ENCODE measurements at regions not wholly inside any gene's neighbourhood (a gene's known extent, or its start where the extent isn't known, plus 50 kb on each side); places are given as distances from the start of the nearest gene placed in this dataset.

DNA sequence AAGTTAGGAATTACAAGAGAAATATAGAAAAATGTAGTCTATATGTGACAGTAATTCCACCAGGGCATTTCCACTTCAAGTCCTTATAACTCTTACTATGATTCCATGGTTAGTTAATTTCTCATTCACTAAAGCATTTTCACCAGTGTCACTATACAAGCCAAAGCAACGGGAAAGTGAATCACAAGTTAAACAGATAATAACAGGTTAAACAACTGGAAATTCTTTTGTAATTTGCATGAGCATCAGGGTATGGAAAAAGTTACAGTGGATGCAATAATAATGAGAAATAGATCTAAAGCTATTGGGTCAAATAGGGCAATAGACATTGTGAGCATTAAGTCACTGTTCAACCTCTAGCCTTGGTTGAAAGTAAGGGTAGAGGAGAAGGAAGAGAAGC lies 88.9 kb upstream of the ST6GAL2 start:
- WGBS, 2 donors: 55 to 57% methylated on average over 1 of the region's 1 CpG
- no peak overlapping the region for H3K4me3 ChIP-seq (ENCODE audit: low read depth in 1 of 2, low read length in 2 of 2)
- no peaks in the 10 kb centered on the region for H3K4me1 ChIP-seq (ENCODE audit: control insufficient read depth in 2 of 2, insufficient read depth in 2 of 2, low read length in 1 of 2)

DNA sequence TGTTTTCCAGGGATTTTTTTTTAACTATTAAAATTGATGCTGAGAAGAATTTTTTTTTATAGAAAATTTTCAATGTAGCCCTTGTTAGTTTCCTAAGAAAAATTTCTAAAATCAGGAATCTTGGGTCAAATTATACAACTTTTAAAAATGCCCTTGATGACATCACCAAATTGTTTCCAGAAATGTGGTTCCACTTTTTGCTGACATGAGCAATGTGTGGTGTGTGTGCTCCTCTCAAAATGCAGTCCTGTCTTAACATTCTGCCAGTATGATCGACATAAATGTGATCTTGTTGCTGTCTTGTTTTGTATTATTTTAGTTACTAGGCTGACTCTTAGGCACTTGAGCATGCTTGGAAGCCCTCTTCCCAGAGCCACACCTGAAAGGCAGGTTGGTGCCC lies 89.7 kb upstream of the ST6GAL2 start:
- Histone ChIP-seq H3K9me3 (ENCODE audit: control insufficient read depth in 2 of 2, insufficient read depth in 1 of 2, low read depth in 1 of 2, low read length in 1 of 2) (no peaks in the 10 kb centered on the region), H3K27ac (ENCODE audit: low read depth in 2 of 2, low read length in 1 of 2) (no peak overlapping the region), H3K4me1 (ENCODE audit: control insufficient read depth in 2 of 2, insufficient read depth in 2 of 2, low read length in 1 of 2) (no peaks in the 10 kb centered on the region), H3K36me3 (ENCODE audit: control insufficient read depth in 2 of 2, insufficient read depth in 2 of 2, low read length in 1 of 2) (no peaks in the 10 kb centered on the region), H3K27me3 (ENCODE audit: control insufficient read depth in 1 of 2, insufficient read depth in 2 of 2, low read length in 2 of 2) (no peaks in the 10 kb centered on the region), H3K4me3 (ENCODE audit: low read depth in 1 of 2, low read length in 2 of 2) (no peak overlapping the region)
- WGBS, 2 donors: 65 to 78% methylated on average over 1 of the region's 1 CpG

More for the DNA sequence above, 88.9 kb upstream of the ST6GAL2 start:
- Histone ChIP-seq H3K36me3 (ENCODE audit: control insufficient read depth in 2 of 2, insufficient read depth in 2 of 2, low read length in 1 of 2) (no peaks in the 10 kb centered on the region), H3K9me3 (ENCODE audit: control insufficient read depth in 2 of 2, insufficient read depth in 1 of 2, low read depth in 1 of 2, low read length in 1 of 2) (no peaks in the 10 kb centered on the region), H3K27ac (ENCODE audit: low read depth in 2 of 2, low read length in 1 of 2) (no peak overlapping the region), H3K27me3 (ENCODE audit: control insufficient read depth in 1 of 2, insufficient read depth in 2 of 2, low read length in 2 of 2) (no peaks in the 10 kb centered on the region)

DNA sequence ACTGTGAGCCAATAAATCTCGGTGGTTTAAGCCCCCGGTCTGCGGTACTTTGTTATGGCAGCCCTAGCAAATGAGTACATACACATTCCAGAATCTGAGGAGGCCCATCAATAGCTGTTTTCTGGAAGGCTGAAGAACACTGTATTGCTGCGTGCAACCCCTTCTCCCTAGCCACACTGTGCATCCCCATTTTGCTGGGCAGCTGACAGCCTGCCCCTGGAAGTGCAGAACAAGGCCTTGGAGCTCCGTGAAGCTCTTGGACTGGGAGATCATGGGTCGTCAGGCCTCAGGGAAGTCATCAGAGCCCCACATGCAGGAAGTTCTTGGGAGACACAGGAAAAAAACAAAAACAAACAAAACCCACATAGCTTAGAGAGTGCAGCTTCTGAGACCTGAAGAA lies 90.6 kb upstream of the ST6GAL2 start:
- Histone ChIP-seq H3K4me1 (ENCODE audit: control insufficient read depth in 2 of 2, insufficient read depth in 2 of 2, low read length in 1 of 2) (no peaks in the 10 kb centered on the region), H3K27me3 (ENCODE audit: control insufficient read depth in 1 of 2, insufficient read depth in 2 of 2, low read length in 2 of 2) (no peaks in the 10 kb centered on the region), H3K9me3 (ENCODE audit: control insufficient read depth in 2 of 2, insufficient read depth in 1 of 2, low read depth in 1 of 2, low read length in 1 of 2) (no peaks in the 10 kb centered on the region), H3K4me3 (ENCODE audit: low read depth in 1 of 2, low read length in 2 of 2) (no peak overlapping the region), H3K27ac (ENCODE audit: low read depth in 2 of 2, low read length in 1 of 2) (peak overlapping the region in 1 of 2 donors; percentile 10), H3K36me3 (ENCODE audit: control insufficient read depth in 2 of 2, insufficient read depth in 2 of 2, low read length in 1 of 2) (no peaks in the 10 kb centered on the region)
- 69 to 71% methylated on average over 6 of the region's 6 CpGs for WGBS, 2 donors

DNA sequence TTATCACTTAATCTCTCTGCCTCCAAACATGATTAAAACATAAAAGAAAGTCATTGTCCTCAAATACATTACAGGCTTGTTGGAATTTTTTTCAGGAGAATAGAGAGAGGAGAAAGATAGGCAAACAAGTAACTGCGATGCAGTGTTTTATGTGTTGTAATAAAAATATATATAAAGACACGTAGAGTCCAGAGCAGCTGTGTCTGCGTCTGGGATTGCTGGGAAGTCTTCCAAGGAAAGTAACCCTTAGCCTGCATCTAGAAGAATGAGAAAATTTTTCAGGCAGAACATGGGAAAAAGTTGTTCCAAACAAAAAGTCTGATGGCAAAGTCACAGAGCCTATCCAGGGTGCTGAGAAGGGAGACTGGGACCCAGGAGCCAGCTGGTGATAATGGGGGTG lies 91.8 kb upstream of the ST6GAL2 start:
- H3K27ac ChIP-seq (ENCODE audit: low read depth in 2 of 2, low read length in 1 of 2): no peak overlapping the region
- no peak overlapping the region for H3K4me3 ChIP-seq (ENCODE audit: low read depth in 1 of 2, low read length in 2 of 2)
- H3K36me3 ChIP-seq (ENCODE audit: control insufficient read depth in 2 of 2, insufficient read depth in 2 of 2, low read length in 1 of 2): no peaks in the 10 kb centered on the region
- H3K27me3 ChIP-seq (ENCODE audit: control insufficient read depth in 1 of 2, insufficient read depth in 2 of 2, low read length in 2 of 2): no peaks in the 10 kb centered on the region
- 33 to 47% methylated on average over 3 of the region's 3 CpGs for WGBS, 2 donors
- no peaks in the 10 kb centered on the region for H3K9me3 ChIP-seq (ENCODE audit: control insufficient read depth in 2 of 2, insufficient read depth in 1 of 2, low read depth in 1 of 2, low read length in 1 of 2)
- H3K4me1 ChIP-seq (ENCODE audit: control insufficient read depth in 2 of 2, insufficient read depth in 2 of 2, low read length in 1 of 2): no peaks in the 10 kb centered on the region

DNA sequence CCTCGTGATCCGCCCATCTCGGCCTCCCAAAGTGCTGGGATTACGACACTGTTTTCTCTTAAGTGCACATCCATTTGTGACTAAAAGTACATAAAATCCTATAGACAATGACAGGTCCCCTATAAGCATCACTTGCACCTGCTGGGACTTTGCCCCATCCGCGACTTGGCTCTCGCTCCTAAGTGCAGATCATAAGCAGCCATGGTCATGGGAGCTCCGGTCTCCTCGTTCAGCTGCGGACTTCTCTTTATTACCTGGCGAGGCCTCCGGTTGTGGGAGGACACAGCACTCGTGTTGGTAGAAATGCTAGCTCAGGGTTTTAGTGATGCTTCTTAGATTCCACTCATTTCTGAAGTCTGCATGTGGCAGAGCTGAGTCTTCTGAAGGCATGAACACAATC lies 92.7 kb upstream of the ST6GAL2 start:
- no peaks in the 10 kb centered on the region for H3K27me3 ChIP-seq (ENCODE audit: control insufficient read depth in 1 of 2, insufficient read depth in 2 of 2, low read length in 2 of 2)
- no peaks in the 10 kb centered on the region for H3K9me3 ChIP-seq (ENCODE audit: control insufficient read depth in 2 of 2, insufficient read depth in 1 of 2, low read depth in 1 of 2, low read length in 1 of 2)
- H3K4me1 ChIP-seq (ENCODE audit: control insufficient read depth in 2 of 2, insufficient read depth in 2 of 2, low read length in 1 of 2): no peaks in the 10 kb centered on the region
- no peak overlapping the region for H3K4me3 ChIP-seq (ENCODE audit: low read depth in 1 of 2, low read length in 2 of 2)
- no peak overlapping the region for H3K27ac ChIP-seq (ENCODE audit: low read depth in 2 of 2, low read length in 1 of 2)
- no peaks in the 10 kb centered on the region for H3K36me3 ChIP-seq (ENCODE audit: control insufficient read depth in 2 of 2, insufficient read depth in 2 of 2, low read length in 1 of 2)
- WGBS, 2 donors: 90 to 93% methylated on average over 13 of the region's 13 CpGs

DNA sequence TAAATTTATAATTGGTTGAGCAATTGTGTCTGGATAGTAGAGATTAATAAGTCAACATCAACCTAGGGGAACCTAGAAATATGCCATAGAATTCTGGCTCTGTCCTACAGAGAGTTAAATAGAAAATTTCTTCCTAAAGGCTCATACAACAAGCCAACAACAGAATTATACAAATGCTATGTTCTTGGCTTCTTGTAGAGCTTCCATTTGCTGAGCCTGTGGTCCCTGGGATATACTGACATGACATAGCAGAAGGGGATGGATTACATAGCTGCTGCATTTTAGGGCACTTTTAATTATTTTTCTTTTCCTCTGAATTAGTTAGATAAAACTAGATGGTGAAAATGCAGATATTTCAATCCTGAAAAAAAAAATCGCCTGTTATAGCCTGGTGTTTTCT lies 95.5 kb upstream of the ST6GAL2 start:
- Histone ChIP-seq H3K9me3 (ENCODE audit: control insufficient read depth in 2 of 2, insufficient read depth in 1 of 2, low read depth in 1 of 2, low read length in 1 of 2) (no peaks in the 10 kb centered on the region), H3K27me3 (ENCODE audit: control insufficient read depth in 1 of 2, insufficient read depth in 2 of 2, low read length in 2 of 2) (no peaks in the 10 kb centered on the region), H3K27ac (ENCODE audit: low read depth in 2 of 2, low read length in 1 of 2) (no peak overlapping the region), H3K36me3 (ENCODE audit: control insufficient read depth in 2 of 2, insufficient read depth in 2 of 2, low read length in 1 of 2) (no peaks in the 10 kb centered on the region), H3K4me3 (ENCODE audit: low read depth in 1 of 2, low read length in 2 of 2) (no peak overlapping the region), H3K4me1 (ENCODE audit: control insufficient read depth in 2 of 2, insufficient read depth in 2 of 2, low read length in 1 of 2) (no peaks in the 10 kb centered on the region)
- WGBS, 2 donors: 80 to 88% methylated on average over 1 of the region's 1 CpG

DNA sequence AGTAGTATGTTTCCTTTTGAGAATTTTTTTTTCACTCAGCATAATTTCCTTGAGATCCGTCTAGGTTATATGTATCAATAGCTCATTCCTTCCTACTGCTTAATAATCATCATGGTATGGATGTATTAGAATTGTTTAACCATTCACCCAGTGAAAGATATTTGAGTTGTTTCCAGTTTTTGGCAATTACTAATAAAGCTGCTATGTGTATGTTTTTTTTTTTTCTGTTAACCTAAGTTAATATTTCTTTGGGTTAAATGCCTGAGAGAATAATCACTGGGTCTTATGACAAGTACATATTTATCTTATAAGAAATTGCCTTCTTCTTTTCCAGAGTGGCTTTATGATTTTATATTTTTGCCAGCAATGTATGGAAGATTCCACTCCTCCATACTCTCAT lies 96.4 kb upstream of the ST6GAL2 start:
- Histone ChIP-seq H3K9me3 (ENCODE audit: control insufficient read depth in 2 of 2, insufficient read depth in 1 of 2, low read depth in 1 of 2, low read length in 1 of 2) (no peaks in the 10 kb centered on the region), H3K4me3 (ENCODE audit: low read depth in 1 of 2, low read length in 2 of 2) (no peak overlapping the region), H3K27ac (ENCODE audit: low read depth in 2 of 2, low read length in 1 of 2) (no peak overlapping the region), H3K4me1 (ENCODE audit: control insufficient read depth in 2 of 2, insufficient read depth in 2 of 2, low read length in 1 of 2) (no peaks in the 10 kb centered on the region), H3K27me3 (ENCODE audit: control insufficient read depth in 1 of 2, insufficient read depth in 2 of 2, low read length in 2 of 2) (no peaks in the 10 kb centered on the region), H3K36me3 (ENCODE audit: control insufficient read depth in 2 of 2, insufficient read depth in 2 of 2, low read length in 1 of 2) (no peaks in the 10 kb centered on the region)
- WGBS, 2 donors: 73 to 77% methylated on average over 1 of the region's 1 CpG

DNA sequence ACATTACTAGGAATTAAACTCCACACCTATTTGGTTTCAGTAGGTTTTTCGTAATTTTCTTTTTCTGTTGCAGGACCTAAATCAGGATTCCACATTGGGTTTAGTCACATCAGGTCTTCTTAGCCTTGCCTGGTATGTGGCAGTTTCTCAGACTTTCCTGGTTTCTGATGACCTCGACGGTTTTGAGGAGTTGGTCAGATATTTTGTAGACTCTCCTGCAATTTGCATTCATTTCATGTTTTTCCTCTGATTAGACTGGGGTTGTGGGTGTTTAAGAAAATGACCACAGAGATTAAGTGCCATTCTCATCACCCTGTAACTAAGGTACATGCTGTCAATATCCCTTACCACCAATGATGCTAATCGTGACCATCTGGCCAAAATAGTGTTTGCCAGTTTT lies 97.3 kb upstream of the ST6GAL2 start:
- Histone ChIP-seq H3K9me3 (ENCODE audit: control insufficient read depth in 2 of 2, insufficient read depth in 1 of 2, low read depth in 1 of 2, low read length in 1 of 2) (no peaks in the 10 kb centered on the region), H3K4me1 (ENCODE audit: control insufficient read depth in 2 of 2, insufficient read depth in 2 of 2, low read length in 1 of 2) (no peaks in the 10 kb centered on the region), H3K36me3 (ENCODE audit: control insufficient read depth in 2 of 2, insufficient read depth in 2 of 2, low read length in 1 of 2) (no peaks in the 10 kb centered on the region), H3K4me3 (ENCODE audit: low read depth in 1 of 2, low read length in 2 of 2) (no peak overlapping the region), H3K27ac (ENCODE audit: low read depth in 2 of 2, low read length in 1 of 2) (no peak overlapping the region), H3K27me3 (ENCODE audit: control insufficient read depth in 1 of 2, insufficient read depth in 2 of 2, low read length in 2 of 2) (no peaks in the 10 kb centered on the region)
- 91 to 94% methylated on average over 4 of the region's 4 CpGs for WGBS, 2 donors

DNA sequence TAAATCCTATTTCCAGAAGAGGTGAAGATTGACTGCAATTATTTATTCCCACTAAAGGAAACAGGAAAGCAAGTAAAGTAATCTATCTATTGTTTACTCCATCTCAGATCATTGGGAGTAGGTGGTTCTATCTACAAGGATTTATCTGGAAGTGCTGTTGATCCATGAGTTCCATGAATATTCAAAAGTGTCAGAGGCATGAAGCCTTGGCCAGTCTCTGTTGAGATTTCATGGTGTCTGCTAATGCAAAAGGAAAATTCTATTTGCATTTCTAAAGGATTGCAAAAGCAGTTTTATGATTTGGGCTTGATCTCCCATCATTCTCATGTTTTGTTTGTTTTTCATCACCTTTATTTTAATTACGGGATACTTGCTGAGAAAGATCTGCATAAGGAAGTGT lies 102.4 kb upstream of the ST6GAL2 start:
- Histone ChIP-seq H3K27ac (ENCODE audit: low read depth in 2 of 2, low read length in 1 of 2) (no peak overlapping the region), H3K9me3 (ENCODE audit: control insufficient read depth in 2 of 2, insufficient read depth in 1 of 2, low read depth in 1 of 2, low read length in 1 of 2) (no peaks in the 10 kb centered on the region), H3K4me1 (ENCODE audit: control insufficient read depth in 2 of 2, insufficient read depth in 2 of 2, low read length in 1 of 2) (no peaks in the 10 kb centered on the region), H3K4me3 (ENCODE audit: low read depth in 1 of 2, low read length in 2 of 2) (no peak overlapping the region), H3K27me3 (ENCODE audit: control insufficient read depth in 1 of 2, insufficient read depth in 2 of 2, low read length in 2 of 2) (no peaks in the 10 kb centered on the region), H3K36me3 (ENCODE audit: control insufficient read depth in 2 of 2, insufficient read depth in 2 of 2, low read length in 1 of 2) (no peaks in the 10 kb centered on the region)
- 78 to 79% methylated on average over 1 of the region's 1 CpG for WGBS, 2 donors

DNA sequence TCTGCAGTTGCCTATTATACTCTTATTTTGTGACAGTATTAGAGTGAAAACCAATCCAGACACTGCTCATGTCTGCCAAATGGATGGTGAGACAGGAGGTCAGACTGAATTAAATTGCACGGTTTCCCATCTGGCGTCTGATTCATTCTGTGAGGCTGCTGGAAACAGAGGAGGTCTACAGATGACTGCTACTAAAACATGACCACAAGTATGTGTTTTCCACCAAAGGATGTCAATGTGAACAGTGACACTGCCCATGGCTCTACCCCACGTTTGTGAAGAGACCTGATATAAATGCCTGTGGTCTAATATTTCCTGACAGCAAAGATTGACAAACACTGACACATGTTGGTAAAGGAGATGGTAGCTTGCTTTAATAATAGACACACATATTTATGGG lies 104.3 kb upstream of the ST6GAL2 start:
- no peak overlapping the region for H3K27ac ChIP-seq (ENCODE audit: low read depth in 2 of 2, low read length in 1 of 2)
- no peaks in the 10 kb centered on the region for H3K36me3 ChIP-seq (ENCODE audit: control insufficient read depth in 2 of 2, insufficient read depth in 2 of 2, low read length in 1 of 2)
- no peaks in the 10 kb centered on the region for H3K27me3 ChIP-seq (ENCODE audit: control insufficient read depth in 1 of 2, insufficient read depth in 2 of 2, low read length in 2 of 2)
- H3K4me1 ChIP-seq (ENCODE audit: control insufficient read depth in 2 of 2, insufficient read depth in 2 of 2, low read length in 1 of 2): no peaks in the 10 kb centered on the region
- WGBS, 2 donors: 54 to 72% methylated on average over 3 of the region's 3 CpGs
- no peak overlapping the region for H3K4me3 ChIP-seq (ENCODE audit: low read depth in 1 of 2, low read length in 2 of 2)
- H3K9me3 ChIP-seq (ENCODE audit: control insufficient read depth in 2 of 2, insufficient read depth in 1 of 2, low read depth in 1 of 2, low read length in 1 of 2): no peaks in the 10 kb centered on the region
